ENCODE measurements at regions not wholly inside any gene's neighbourhood (a gene's known extent, or its start where the extent isn't known, plus 50 kb on each side); places are given as distances from the start of the nearest gene placed in this dataset.

GRCh38 chr2:163428187-163428586, 307.6 kb downstream of the FIGN start:
- no peak for DNase-seq (ENCODE audit: low read depth)
- TF ChIP-seq CTCF (IDR thresholded peaks at IDR 0.05; ENCODE audit: low read length, missing control alignments) = no peak
- H3K4me3 ChIP-seq (replicated peaks; ENCODE audit: low read depth, low read length) = no peak overlapping the region

GRCh38 chr2:163420604-163421003, 315.2 kb downstream of the FIGN start:
- DNase-seq (ENCODE audit: low read depth) = no peak
- TF ChIP-seq CTCF (IDR thresholded peaks at IDR 0.05; ENCODE audit: low read length, missing control alignments) = no peak
- H3K4me3 ChIP-seq (replicated peaks; ENCODE audit: low read depth, low read length) = no peak overlapping the region

- no peak for TF ChIP-seq CTCF (IDR thresholded peaks at IDR 0.05; ENCODE audit: low read length, missing control alignments)
- no peak overlapping the region for H3K4me3 ChIP-seq (replicated peaks; ENCODE audit: low read depth, low read length)
- peak; percentile 11 for DNase-seq (ENCODE audit: low read depth)
These were observed 316.6 kb downstream of the FIGN start for GRCh38 chr2:163419000-163419830.

- no peak overlapping the region for H3K4me3 ChIP-seq (replicated peaks; ENCODE audit: low read depth, low read length)
- no peak for DNase-seq (ENCODE audit: low read depth)
- TF ChIP-seq CTCF (IDR thresholded peaks at IDR 0.05; ENCODE audit: low read length, missing control alignments) = no peak
These were observed 318.0 kb downstream of the FIGN start for GRCh38 chr2:163417596-163418337.

GRCh38 chr2:163414121-163414520, 321.7 kb downstream of the FIGN start:
- no peak for TF ChIP-seq CTCF (IDR thresholded peaks at IDR 0.05; ENCODE audit: low read length, missing control alignments)
- H3K4me3 ChIP-seq (replicated peaks; ENCODE audit: low read depth, low read length) = no peak overlapping the region
- DNase-seq (ENCODE audit: low read depth) = no peak

GRCh38 chr2:163407296-163407695, 328.5 kb downstream of the FIGN start:
- no peak for TF ChIP-seq CTCF (IDR thresholded peaks at IDR 0.05; ENCODE audit: low read length, missing control alignments)
- no peak for DNase-seq (ENCODE audit: low read depth)
- H3K4me3 ChIP-seq (replicated peaks; ENCODE audit: low read depth, low read length) = no peak overlapping the region
